Keratinocyte (primary cell): ENCODE measurements at regions not wholly inside any gene's neighbourhood (a gene's known extent, or its start where the extent isn't known, plus 50 kb on each side); places are given as distances from the start of the nearest gene placed in this dataset.

Source experiments
- DNase-seq: peaks from one replicate; pipeline ENCODE4 v3.0.0-alpha.2; 2011; ENCODE audit warnings: low read depth, missing footprints, low spot score
- FAIRE-seq: peaks from 2 replicates; lab custom pipeline; 2011; peaks lifted over from hg19 to GRCh38; lab: Jason Lieb, UNC
- H2AFZ ChIP-seq: 2 replicates; pipeline ENCODE4 v1.6.0; 2012; ENCODE audit warnings: low read length, control low read depth, inconsistent platforms; ENCODE audit not compliant: control insufficient read depth
- H3K27ac ChIP-seq: 2 replicates; pipeline ENCODE4 v1.5.1; 2011; ENCODE audit warnings: low read length; ENCODE audit not compliant: control insufficient read depth, insufficient read depth
- H3K27me3 ChIP-seq: 3 replicates; pipeline ENCODE4 v1.6.0; 2011; ENCODE audit warnings: low read length; ENCODE audit not compliant: control insufficient read depth, insufficient read depth; ENCODE audit errors: extremely low read depth
- H3K36me3 ChIP-seq, 2 experiments: 2 replicates in 1 of 2; 3 replicates in 1 of 2; pipeline ENCODE4 v1.5.1; 2011; ENCODE audit warnings: low read length in 2 of 2, mild to moderate bottlenecking in 1 of 2; ENCODE audit not compliant: control insufficient read depth in 2 of 2, insufficient read depth in 2 of 2; ENCODE audit errors: extremely low read depth in 1 of 2
- H3K4me1 ChIP-seq: 3 replicates; pipeline ENCODE4 v1.5.1; 2011; ENCODE audit warnings: low read length; ENCODE audit not compliant: control insufficient read depth, insufficient read depth; ENCODE audit errors: extremely low read depth
- H3K4me2 ChIP-seq: 3 replicates; pipeline ENCODE4 v1.6.0; 2011; ENCODE audit warnings: low read depth, low read length; ENCODE audit not compliant: control insufficient read depth, insufficient read depth; ENCODE audit errors: extremely low read depth
- H3K4me3 ChIP-seq, 3 experiments: fragments of 200-600 bp in 1 of 3; sonication (generic) in 1 of 3; 2 replicates in 2 of 3; 3 replicates in 1 of 3; pipeline ENCODE4 v1.5.1; 2011 to 2016; ENCODE audit warnings: low read length in 3 of 3, mild to moderate bottlenecking in 3 of 3, control low read depth in 2 of 3, inconsistent platforms in 1 of 3, low read depth in 1 of 3, mixed read lengths in 1 of 3, mixed run types in 1 of 3, moderate library complexity in 1 of 3; ENCODE audit not compliant: control insufficient read depth in 2 of 3, insufficient read depth in 2 of 3; ENCODE audit errors: extremely low read depth in 1 of 3
- H3K79me2 ChIP-seq: 2 replicates; pipeline ENCODE4 v1.6.0; 2012; ENCODE audit warnings: low read length; ENCODE audit not compliant: control insufficient read depth, insufficient read depth
- H3K9ac ChIP-seq: 3 replicates; pipeline ENCODE4 v1.6.0; 2011; ENCODE audit warnings: low read length; ENCODE audit not compliant: control insufficient read depth, insufficient read depth; ENCODE audit errors: extremely low read depth
- H3K9me1 ChIP-seq: 3 replicates; pipeline ENCODE4 v1.6.0; 2011; ENCODE audit warnings: low read length; ENCODE audit not compliant: control insufficient read depth, insufficient read depth; ENCODE audit errors: extremely low read depth
- H3K9me3 ChIP-seq: 2 replicates; pipeline ENCODE4 v1.5.1; 2012; ENCODE audit warnings: low read depth, low read length; ENCODE audit not compliant: control insufficient read depth
- H4K20me1 ChIP-seq: 3 replicates; pipeline ENCODE4 v1.6.0; 2011; ENCODE audit warnings: low read length; ENCODE audit not compliant: control insufficient read depth, insufficient read depth; ENCODE audit errors: extremely low read depth
- EZH2 ChIP-seq: IDR thresholded peaks from one replicate; pipeline ENCODE4 v1.6.1; 2012; ENCODE audit warnings: inconsistent platforms, mild to moderate bottlenecking, low read length, moderate library complexity
- dilution Hi-C: fragments of 300-500 bp; cut with MboI; formaldehyde crosslinking; loops from one replicate; pipeline ENCODE4 v1.7.0; 2020; ENCODE audit warnings: low sequenced_read_pairs; ENCODE audit not compliant: extremely low pct_ligation_motif_present
- TF ChIP-seq, protein P1 (sequence below), 3 experiments: IDR thresholded peaks in 1 of 3; conservative IDR thresholded peaks in 1 of 3; optimal IDR thresholded peaks in 1 of 3; 2 replicates in 2 of 3; 3 replicates in 1 of 3; pipeline versions ENCODE3 to v1.5.1; 2011; ENCODE audit warnings: low read length in 3 of 3, mild to moderate bottlenecking in 3 of 3, moderate library complexity in 2 of 3, control low read depth in 1 of 3, inconsistent platforms in 1 of 3; ENCODE audit not compliant: insufficient read depth in 2 of 3; ENCODE audit errors: extremely low read depth in 1 of 3

DNA sequence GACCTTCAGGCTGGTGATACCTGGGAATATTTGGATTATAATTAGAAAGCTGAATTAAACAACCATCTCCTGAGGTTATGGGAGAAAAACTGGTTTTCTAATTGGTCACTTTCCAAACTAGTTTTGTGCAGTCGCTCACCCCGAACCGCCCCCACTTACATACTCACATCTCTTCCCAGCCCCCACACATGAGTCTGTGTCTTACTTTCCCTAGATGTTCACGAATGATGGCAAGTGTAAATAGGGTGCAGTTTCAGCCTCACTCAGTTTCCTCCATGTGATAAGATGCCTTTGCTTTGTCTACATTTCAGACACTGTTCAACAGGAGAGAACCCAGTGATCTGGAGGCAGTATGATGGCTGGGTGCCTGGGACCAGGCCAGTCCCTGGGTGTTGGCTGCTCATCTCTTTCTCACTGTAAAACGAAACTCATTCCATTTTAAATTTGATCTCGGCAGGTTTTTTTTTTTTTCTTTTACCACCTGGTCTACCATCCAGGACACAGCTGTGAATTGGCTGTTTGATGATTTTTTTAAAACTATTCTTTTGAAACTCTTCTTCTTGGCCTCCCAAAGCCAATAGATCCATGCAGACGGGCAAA lies 164.3 kb upstream of the RAB4A start:
- no peak overlapping the region for H3K27ac ChIP-seq
- H3K9ac ChIP-seq, result no peak overlapping the region
- no peak overlapping the region for H3K4me2 ChIP-seq
- no peak overlapping the region for H2AFZ ChIP-seq
- FAIRE-seq, result no peak
- H3K79me2 ChIP-seq, result no peaks in the 10 kb centered on the region
- H4K20me1 ChIP-seq, result no peaks in the 10 kb centered on the region
- TF ChIP-seq, protein P1, sequence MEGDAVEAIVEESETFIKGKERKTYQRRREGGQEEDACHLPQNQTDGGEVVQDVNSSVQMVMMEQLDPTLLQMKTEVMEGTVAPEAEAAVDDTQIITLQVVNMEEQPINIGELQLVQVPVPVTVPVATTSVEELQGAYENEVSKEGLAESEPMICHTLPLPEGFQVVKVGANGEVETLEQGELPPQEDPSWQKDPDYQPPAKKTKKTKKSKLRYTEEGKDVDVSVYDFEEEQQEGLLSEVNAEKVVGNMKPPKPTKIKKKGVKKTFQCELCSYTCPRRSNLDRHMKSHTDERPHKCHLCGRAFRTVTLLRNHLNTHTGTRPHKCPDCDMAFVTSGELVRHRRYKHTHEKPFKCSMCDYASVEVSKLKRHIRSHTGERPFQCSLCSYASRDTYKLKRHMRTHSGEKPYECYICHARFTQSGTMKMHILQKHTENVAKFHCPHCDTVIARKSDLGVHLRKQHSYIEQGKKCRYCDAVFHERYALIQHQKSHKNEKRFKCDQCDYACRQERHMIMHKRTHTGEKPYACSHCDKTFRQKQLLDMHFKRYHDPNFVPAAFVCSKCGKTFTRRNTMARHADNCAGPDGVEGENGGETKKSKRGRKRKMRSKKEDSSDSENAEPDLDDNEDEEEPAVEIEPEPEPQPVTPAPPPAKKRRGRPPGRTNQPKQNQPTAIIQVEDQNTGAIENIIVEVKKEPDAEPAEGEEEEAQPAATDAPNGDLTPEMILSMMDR (optimal IDR thresholded peaks at IDR 0.05 in 1 of 3, IDR thresholded peaks at IDR 0.05 in 1 of 3, conservative IDR thresholded peaks at IDR 0.05 in 1 of 3; ENCODE audit: extremely low read depth in 1 of 3, insufficient read depth in 2 of 3, low read length in 3 of 3), result no peak
- TF ChIP-seq EZH2, result no peak
- H3K4me1 ChIP-seq, result peaks cover 4% of the 10 kb centered on the region
- DNase-seq, result no peak
- H3K9me3 ChIP-seq, result no peaks in the 10 kb centered on the region
- H3K36me3 ChIP-seq, result no peaks in the 10 kb centered on the region
- dilution Hi-C loops, result no loop called here
- H3K4me3 ChIP-seq, result no peak overlapping the region
- peaks cover 23% of the 10 kb centered on the region for H3K27me3 ChIP-seq
- peaks cover 2% of the 10 kb centered on the region for H3K9me1 ChIP-seq

DNA sequence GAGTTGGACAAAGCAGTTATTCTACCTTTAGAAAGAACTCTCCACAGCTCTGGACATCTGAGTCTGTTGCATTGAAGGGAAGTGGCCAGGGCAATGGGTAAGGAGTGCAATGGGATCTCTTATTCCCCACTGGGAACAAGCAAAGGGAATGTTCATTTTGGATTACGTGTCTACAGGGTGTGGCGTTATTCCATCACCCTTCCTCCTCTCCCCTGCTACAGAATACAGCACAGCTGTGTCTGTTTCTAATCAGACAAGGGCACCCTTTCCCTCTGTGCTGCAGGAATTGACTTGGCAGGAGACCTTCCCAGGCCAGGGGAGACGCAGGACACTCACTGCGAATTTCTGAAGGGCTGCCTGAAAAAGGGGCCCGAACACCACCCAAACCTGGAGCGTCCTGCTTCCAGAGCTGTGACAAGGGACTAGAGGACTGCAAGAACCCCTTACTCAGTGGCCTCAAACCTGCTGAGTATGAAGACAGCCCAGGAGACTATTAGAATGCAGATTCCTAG lies 163.6 kb upstream of the RAB4A start:
- H3K36me3 ChIP-seq, result no peaks in the 10 kb centered on the region
- TF ChIP-seq, protein P1 (optimal IDR thresholded peaks at IDR 0.05 in 1 of 3, IDR thresholded peaks at IDR 0.05 in 1 of 3, conservative IDR thresholded peaks at IDR 0.05 in 1 of 3; ENCODE audit: extremely low read depth in 1 of 3, insufficient read depth in 2 of 3, low read length in 3 of 3), result no peak
- TF ChIP-seq EZH2, result no peak
- H3K4me3 ChIP-seq, result no peak overlapping the region
- FAIRE-seq (no peak), DNase-seq (no peak)
- H3K79me2 ChIP-seq, result no peaks in the 10 kb centered on the region
- no peak overlapping the region for H2AFZ ChIP-seq
- no peak overlapping the region for H3K9ac ChIP-seq
- dilution Hi-C loops, result no loop called here
- no peak overlapping the region for H3K4me2 ChIP-seq
- H3K4me1 ChIP-seq, result no peaks in the 10 kb centered on the region
- no peaks in the 10 kb centered on the region for H3K9me3 ChIP-seq
- peaks cover 23% of the 10 kb centered on the region for H3K27me3 ChIP-seq
- peaks cover 2% of the 10 kb centered on the region for H3K9me1 ChIP-seq
- no peaks in the 10 kb centered on the region for H4K20me1 ChIP-seq
- H3K27ac ChIP-seq, result no peak overlapping the region
